Mucosa of gallbladder (tissue), 1 donor: ENCODE measurements at regions not wholly inside any gene's neighbourhood (a gene's known extent, or its start where the extent isn't known, plus 50 kb on each side); places are given as distances from the start of the nearest gene placed in this dataset.

ENCODE experiments used
- DNase-seq: peaks from one replicate; pipeline ENCODE4 v3.0.0-alpha.2; 2020; ENCODE audit warnings: low spot score
- donor health status: DM: no; HTN: no; CAD: no.

GRCh38 chr2:217691516-217691915, 311.3 kb downstream of the TNS1 start:
- DNase-seq: no peak

GRCh38 chr2:217689053-217689452, 313.7 kb downstream of the TNS1 start:
- no peak for DNase-seq

- no peak for DNase-seq
Measured at GRCh38 chr2:217688494-217688893, 314.3 kb downstream of the TNS1 start.

- no peak for DNase-seq
Measured at GRCh38 chr2:217687771-217688170, 315.0 kb downstream of the TNS1 start.

GRCh38 chr2:217685255-217685605, 317.6 kb downstream of the TNS1 start:
- peak; percentile 77 for DNase-seq

- no peak for DNase-seq
Measured at GRCh38 chr2:217684431-217685254, 318.2 kb downstream of the TNS1 start.

GRCh38 chr2:217683106-217683870, 319.5 kb downstream of the TNS1 start:
- no peak for DNase-seq

- DNase-seq: no peak
Measured at GRCh38 chr2:217681791-217682190, 321.0 kb downstream of the TNS1 start.

- no peak for DNase-seq
Measured at GRCh38 chr2:217680381-217680780, 322.4 kb downstream of the TNS1 start.

- DNase-seq: no peak
Measured at GRCh38 chr2:217673627-217674026, 329.2 kb downstream of the TNS1 start.

- DNase-seq: no peak
Measured at GRCh38 chr2:217672472-217672871, 330.3 kb downstream of the TNS1 start.

- DNase-seq: no peak
Measured at GRCh38 chr2:217671871-217672270, 330.9 kb downstream of the TNS1 start.

GRCh38 chr2:217671075-217671474, 331.7 kb downstream of the TNS1 start:
- no peak for DNase-seq

- no peak for DNase-seq
Measured at GRCh38 chr2:217669831-217670230, 333.0 kb downstream of the TNS1 start.

GRCh38 chr2:217667512-217667911, 335.3 kb downstream of the TNS1 start:
- DNase-seq: no peak

- DNase-seq: no peak
Measured at GRCh38 chr2:217667035-217667434, 335.8 kb downstream of the TNS1 start.

GRCh38 chr2:217666338-217666737, 336.5 kb downstream of the TNS1 start:
- DNase-seq: no peak

- no peak for DNase-seq
Measured at GRCh38 chr2:217664761-217665160, 338.0 kb downstream of the TNS1 start.

GRCh38 chr2:217662984-217663602, 339.7 kb downstream of the TNS1 start:
- DNase-seq: no peak

- DNase-seq: no peak
Measured at GRCh38 chr2:217661378-217661777, 341.4 kb downstream of the TNS1 start.

- no peak for DNase-seq
Measured at GRCh38 chr2:217660423-217660822, 342.4 kb downstream of the TNS1 start.

- no peak for DNase-seq
Measured at GRCh38 chr2:217658806-217659205, 344.0 kb downstream of the TNS1 start.

- no peak for DNase-seq
Measured at GRCh38 chr2:217657252-217657651, 345.5 kb downstream of the TNS1 start.
